ENCODE measurements at regions not wholly inside any gene's neighbourhood (a gene's known extent, or its start where the extent isn't known, plus 50 kb on each side); places are given as distances from the start of the nearest gene placed in this dataset.

GRCh38 chr18:51582551-51582950 lies 385.1 kb upstream of the MEX3C start:
- no peak for TF ChIP-seq POLR2A (IDR thresholded peaks at IDR 0.05; ENCODE audit: control extremely low read depth in 1 of 2, low read depth in 2 of 2, low read length in 2 of 2)
- TF ChIP-seq YY1 (IDR thresholded peaks at IDR 0.05; ENCODE audit: low read depth, low read length) = no peak
- no peak for TF ChIP-seq POLR2AphosphoS5 (IDR thresholded peaks at IDR 0.05; ENCODE audit: low read depth, low read length)
- TF ChIP-seq CTCF (IDR thresholded peaks at IDR 0.05; ENCODE audit: control extremely low read depth in 1 of 3, insufficient read depth in 1 of 3, low read depth in 1 of 3, low read length in 3 of 3) = no peak
- TF ChIP-seq TEAD4 (IDR thresholded peaks at IDR 0.05; ENCODE audit: low read depth, low read length) = no peak
- TF ChIP-seq, protein P1, sequence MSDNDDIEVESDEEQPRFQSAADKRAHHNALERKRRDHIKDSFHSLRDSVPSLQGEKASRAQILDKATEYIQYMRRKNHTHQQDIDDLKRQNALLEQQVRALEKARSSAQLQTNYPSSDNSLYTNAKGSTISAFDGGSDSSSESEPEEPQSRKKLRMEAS (IDR thresholded peaks at IDR 0.05) = no peak
- TF ChIP-seq SUZ12 (IDR thresholded peaks at IDR 0.05; ENCODE audit: low read length) = no peak
- no peak for TF ChIP-seq JUN (IDR thresholded peaks at IDR 0.05; ENCODE audit: low read depth, low read length)
- no peak for TF ChIP-seq CHD1 (IDR thresholded peaks at IDR 0.05; ENCODE audit: low read depth, low read length)
- TF ChIP-seq RAD21 (IDR thresholded peaks at IDR 0.05 in 1 of 2, conservative IDR thresholded peaks at IDR 0.05 in 1 of 2; ENCODE audit: low read depth in 2 of 2, low read length in 2 of 2) = no peak
- no peak for TF ChIP-seq CHD2 (IDR thresholded peaks at IDR 0.05; ENCODE audit: low read length)
